NCI-H2196 treated with DMSO at 0.1 percent for 48 hours (cell line): ENCODE measurements at regions not wholly inside any gene's neighbourhood (a gene's known extent, or its start where the extent isn't known, plus 50 kb on each side); places are given as distances from the start of the nearest gene placed in this dataset.

Experiments
- DNase-seq: peaks from one replicate; lab custom pipeline; 2025; ENCODE audit not compliant: unreplicated experiment; lab: John Stamatoyannopoulos, UW

GRCh38 chr1:93746021-93746812 lies 64.6 kb upstream of the BCAR3 start:
- DNase-seq: no peak

GRCh38 chr1:93744299-93744988 lies 62.8 kb upstream of the BCAR3 start:
- DNase-seq: no peak

- no peak for DNase-seq
Measured at GRCh38 chr1:93743465-93743864, 61.8 kb upstream of the BCAR3 start.

GRCh38 chr1:93740601-93741031 lies 59.0 kb upstream of the BCAR3 start:
- DNase-seq: no peak

GRCh38 chr1:93740157-93740556 lies 58.5 kb upstream of the BCAR3 start:
- DNase-seq: no peak

GRCh38 chr1:93739472-93739871 lies 57.8 kb upstream of the BCAR3 start:
- no peak for DNase-seq

GRCh38 chr1:93738926-93739325 lies 57.3 kb upstream of the BCAR3 start:
- no peak for DNase-seq

GRCh38 chr1:93738075-93738622 lies 56.5 kb upstream of the BCAR3 start:
- DNase-seq: no peak

- DNase-seq: no peak
Measured at GRCh38 chr1:93735722-93736121, 54.1 kb upstream of the BCAR3 start.

GRCh38 chr1:93734999-93735398 lies 53.4 kb upstream of the BCAR3 start:
- DNase-seq: no peak

GRCh38 chr1:93733340-93733739 lies 51.7 kb upstream of the BCAR3 start:
- no peak for DNase-seq

- DNase-seq: no peak
Measured at GRCh38 chr1:93732514-93732913, 50.9 kb upstream of the BCAR3 start.
